HG03342 (cell line): ENCODE measurements at regions not wholly inside any gene's neighbourhood (a gene's known extent, or its start where the extent isn't known, plus 50 kb on each side); places are given as distances from the start of the nearest gene placed in this dataset.
"Not testable (repeated sequence)": the region's sequence is repeated elsewhere in the genome, so short reads cannot be mapped to it uniquely, and the experiment has no call there.

Source experiments
- ATAC-seq: cut with Tn5 transposase; IDR thresholded peaks from one replicate; pipeline ENCODE4 v1.9.1; 2021; ENCODE audit warnings: mild to moderate bottlenecking, moderate library complexity; ENCODE audit not compliant: unreplicated experiment

DNA sequence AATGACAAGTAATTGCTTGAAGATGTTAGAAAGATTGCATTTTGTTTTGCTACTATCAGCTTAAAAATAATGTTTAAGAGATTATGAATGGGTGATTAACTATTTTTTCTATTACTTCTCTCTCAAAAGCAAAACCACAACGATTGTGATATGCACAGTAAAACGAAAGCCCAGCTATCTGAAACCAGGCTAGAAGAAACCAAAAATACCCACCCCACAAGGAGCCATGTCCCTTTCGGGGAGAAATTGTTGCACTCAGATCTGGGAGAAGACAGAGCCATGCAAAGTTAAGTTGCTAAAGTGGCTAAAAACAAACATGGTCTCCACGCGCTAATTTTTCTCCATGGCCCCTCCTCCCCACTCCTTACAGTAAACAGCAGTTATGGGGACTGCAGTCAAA, 173.6 kb downstream of the RPS24 start:
- ATAC-seq: no peak

DNA sequence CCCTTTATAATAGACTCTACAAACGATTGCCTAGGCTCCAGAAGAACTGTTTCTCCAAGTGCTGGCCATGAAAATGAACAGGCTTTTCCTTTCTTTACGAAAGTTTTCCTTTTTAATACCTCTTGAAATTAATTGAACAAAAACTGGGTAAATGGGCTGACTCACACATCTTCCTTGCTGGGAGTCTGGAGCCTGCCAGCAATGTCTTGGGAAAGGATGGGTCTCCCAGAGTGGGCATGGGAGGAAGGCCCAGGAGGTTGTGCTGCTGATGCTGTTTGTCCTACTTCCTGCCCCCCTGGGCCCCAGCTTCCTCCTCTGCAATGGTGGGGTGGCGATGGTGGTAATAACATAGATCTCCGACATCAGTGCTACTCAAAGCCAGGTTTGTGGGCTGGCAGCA, 174.1 kb downstream of the RPS24 start:
- no peak for ATAC-seq

DNA sequence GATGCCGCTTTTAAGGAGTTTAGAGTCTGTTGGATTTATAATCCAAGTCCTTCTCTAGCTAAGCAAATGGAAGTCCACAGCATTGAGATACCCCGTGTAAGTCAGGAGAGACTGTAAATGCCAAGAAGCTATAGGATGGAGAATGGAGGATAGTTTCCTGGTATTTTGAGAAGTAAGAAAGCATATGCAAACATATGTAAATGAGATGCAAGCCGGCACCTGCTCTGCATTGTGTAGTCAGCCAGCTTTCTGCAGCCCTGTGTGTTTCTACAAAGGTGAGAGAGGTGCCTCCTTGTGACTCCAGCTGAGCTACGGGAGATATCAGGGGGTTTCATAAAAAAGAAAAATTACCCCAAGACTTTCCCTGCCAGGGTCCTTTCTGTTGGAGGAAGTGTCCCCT, 176.3 kb downstream of the RPS24 start:
- no peak for ATAC-seq

DNA sequence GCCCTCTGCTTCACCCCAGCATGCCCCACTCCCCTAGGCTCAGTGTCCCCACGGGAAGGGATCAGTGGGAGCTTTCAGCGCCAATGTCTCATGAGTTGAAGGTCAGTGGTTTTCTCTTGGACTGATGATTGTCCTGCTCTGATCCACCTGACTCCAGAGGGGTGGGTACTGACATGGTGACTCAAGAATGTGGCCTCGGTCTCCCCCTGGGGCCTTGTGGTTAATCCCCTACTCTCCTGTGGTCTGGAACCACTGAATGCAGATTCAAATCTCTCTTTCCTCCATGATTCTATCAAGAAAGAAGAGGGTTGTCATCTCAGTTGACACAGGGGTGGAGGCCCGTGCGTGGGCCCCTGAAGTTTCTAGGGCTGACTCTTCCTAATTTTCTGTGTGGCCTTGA, 176.9 kb downstream of the RPS24 start:
- no peak for ATAC-seq

DNA sequence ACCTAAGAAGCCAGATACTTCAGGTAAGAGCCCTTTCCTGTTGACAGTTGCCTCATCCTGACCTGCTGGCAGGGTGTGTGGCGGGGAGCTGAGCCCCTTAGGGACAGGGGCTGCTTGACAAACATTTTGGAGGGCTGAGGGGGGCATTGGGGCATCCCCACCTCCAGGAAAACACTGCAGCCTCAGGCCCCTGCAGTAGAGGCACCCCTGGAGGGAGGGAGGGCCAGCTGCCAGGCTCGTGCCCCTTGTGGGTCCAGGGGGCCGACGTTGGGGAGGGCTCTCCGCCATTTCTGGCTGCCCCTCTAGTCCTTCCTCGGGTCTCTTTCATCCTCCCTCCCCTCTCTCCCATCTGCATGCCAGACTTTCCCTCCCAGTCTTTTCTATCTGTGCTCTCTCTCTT, 177.3 kb downstream of the RPS24 start:
- ATAC-seq: no peak

GRCh38 chr10:78211561-78212051, 177.9 kb downstream of the RPS24 start:
- ATAC-seq: no peak

DNA sequence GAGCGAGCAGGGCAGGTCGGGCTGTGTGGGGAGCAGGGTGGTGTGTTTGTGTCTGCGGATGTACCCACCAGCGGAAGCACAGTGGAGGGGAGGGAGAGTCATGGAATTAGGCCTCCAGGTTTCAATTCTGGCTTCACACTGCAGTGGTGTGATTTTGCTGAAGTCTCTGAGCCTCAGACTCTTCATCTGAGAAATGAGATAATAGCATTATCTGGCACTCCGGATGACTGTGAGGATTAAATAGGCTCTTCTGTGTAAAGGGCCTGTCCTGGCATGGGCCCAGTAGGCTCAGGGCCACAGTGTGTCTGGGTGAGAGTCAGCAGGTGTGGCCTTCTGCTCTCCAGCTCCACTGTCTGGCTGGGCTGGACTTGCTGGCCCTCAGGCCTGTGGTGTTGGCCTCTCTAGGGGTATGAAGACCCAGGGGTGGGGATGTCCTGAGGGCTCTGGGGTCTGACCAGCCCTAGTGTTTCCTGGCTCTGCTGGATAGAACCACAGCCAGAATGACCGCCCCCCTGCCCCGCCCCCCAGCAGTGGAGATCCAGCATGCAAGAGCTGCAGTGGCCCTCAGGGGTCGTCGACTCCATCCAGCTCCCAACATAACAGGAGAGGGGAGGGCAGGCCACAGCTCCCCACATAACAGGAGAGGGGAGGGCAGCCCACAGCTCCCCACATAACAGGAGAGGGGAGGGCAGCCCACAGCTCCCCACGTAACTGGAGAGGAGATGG, 178.6 kb downstream of the RPS24 start:
- no peak for ATAC-seq

DNA sequence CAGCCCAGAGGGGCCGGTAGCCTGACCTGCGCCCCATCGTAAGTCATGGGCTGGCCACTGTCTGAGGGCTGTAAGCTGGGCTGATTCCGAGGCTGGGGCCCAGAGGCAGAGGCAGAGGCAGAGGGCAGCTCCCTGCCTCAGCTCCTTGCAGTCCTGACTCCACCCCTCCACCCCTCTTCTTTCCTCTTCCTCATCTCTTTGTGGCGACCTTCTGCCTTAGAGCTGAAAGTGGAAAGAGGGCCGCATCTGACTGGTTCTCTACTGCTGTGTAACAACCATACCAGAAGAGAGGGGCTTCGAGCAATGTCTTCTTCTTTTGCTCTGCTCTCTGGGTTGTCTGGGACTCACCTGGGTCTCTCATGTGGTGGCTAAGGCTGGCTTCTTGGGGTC, 179.1 kb downstream of the RPS24 start:
- ATAC-seq: no peak

DNA sequence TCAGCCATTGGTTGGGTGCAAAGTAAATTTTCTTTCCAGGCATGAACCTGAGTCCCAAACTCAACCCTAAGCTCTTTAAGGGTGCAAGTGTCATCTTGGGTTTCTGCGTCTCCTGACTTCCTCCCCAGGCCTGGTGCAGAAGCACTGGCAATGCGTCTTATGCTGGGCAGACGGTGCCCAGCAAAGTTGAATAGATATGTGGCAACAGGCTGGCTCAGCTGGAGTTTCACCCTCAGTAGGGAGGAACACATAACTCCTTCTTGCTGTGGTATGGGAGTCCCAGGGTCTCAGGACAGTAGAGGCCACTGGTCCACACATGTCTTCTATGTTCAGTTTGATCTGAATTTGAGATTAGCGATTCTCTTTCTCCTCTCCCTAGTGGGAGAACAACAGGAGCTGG, 181.3 kb downstream of the RPS24 start:
- no peak for ATAC-seq

DNA sequence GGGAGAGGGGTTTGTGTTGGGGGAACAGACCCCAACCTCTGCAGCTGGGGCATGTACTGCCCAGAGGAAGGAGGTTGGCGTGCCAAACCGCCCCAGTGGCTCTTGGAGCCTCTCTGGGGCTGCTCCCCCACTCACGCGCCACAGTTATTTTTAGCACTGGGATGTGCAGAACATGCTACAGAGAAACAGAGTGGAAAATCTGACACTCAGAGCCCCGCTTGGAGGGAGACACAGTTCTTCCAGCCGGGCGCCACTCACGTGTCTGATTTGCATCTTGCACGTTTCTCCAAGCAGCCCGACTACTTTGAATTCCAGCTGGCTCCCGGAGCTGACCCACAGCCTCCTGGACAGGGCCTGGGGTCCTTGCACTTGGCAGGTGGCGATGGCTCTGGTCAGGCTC, 182.0 kb downstream of the RPS24 start:
- no peak for ATAC-seq

GRCh38 chr10:78217336-78217735, 183.7 kb downstream of the RPS24 start:
- ATAC-seq: no peak

GRCh38 chr10:78218798-78219490, 185.3 kb downstream of the RPS24 start:
- ATAC-seq: no peak

DNA sequence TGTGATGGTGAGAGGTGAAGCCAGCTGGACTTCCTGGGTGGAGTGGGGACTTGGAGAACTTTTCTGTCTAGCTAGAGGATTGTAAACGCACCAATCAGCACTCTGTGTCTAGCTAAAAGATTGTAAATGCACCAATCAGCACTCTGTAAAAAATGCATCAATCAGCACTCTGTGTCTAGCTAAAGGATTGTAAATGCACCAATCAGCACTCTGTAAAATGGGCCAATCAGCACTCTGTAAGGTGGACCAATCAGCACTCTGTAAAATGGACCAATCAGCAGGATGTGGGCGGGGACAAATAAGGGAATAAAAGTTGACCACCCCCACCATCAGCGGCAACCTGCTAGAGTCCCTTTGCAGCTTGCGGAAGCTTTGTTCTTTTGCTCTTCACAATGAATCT, 185.9 kb downstream of the RPS24 start:
- not testable (repeated sequence) for ATAC-seq

- ATAC-seq: no peak
Measured at GRCh38 chr10:78220781-78221180, 187.1 kb downstream of the RPS24 start.

GRCh38 chr10:78222096-78222790, 188.6 kb downstream of the RPS24 start:
- no peak for ATAC-seq

DNA sequence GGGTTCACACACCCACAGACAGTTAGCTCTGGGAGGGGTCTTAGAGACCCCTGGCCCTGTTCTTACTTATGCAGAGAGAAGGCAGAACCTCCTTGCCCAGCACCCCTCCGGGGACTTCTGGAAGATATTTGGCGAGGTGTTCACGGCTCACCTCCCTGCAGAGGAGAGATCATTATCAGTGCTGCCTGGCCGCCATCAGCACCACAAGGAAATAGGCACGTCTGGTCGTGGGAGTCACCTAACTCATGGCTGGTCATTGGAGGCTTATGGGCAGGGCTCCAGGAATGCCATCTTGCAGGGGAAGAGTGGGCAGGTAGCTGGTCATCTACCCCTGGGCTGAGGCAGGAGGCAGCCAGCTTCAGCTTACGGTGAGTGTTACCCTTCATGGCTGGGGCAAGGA, 189.4 kb downstream of the RPS24 start:
- no peak for ATAC-seq

GRCh38 chr10:78224602-78225001, 190.9 kb downstream of the RPS24 start:
- ATAC-seq: no peak

- ATAC-seq: no peak
Measured at GRCh38 chr10:78225594-78225993, 191.9 kb downstream of the RPS24 start.

DNA sequence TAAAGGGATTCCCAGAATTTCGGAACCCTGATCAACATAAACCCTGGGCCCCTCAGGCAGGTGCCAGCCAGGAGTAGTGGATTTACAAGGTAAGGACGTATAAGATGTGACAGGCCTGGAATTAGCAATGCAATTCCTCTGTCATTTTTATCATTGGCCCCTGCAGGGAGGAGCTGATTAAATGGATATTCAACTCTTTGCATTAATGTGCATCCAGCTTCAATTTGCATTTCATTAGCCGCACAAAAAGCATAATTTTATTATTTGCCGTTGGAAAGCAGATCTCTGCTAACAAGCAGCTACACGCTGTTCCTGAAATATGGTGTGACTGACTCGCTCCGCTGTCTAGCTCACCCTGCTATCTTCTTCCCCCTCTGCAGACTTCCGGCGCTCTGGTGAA, 195.8 kb downstream of the RPS24 start:
- no peak for ATAC-seq

DNA sequence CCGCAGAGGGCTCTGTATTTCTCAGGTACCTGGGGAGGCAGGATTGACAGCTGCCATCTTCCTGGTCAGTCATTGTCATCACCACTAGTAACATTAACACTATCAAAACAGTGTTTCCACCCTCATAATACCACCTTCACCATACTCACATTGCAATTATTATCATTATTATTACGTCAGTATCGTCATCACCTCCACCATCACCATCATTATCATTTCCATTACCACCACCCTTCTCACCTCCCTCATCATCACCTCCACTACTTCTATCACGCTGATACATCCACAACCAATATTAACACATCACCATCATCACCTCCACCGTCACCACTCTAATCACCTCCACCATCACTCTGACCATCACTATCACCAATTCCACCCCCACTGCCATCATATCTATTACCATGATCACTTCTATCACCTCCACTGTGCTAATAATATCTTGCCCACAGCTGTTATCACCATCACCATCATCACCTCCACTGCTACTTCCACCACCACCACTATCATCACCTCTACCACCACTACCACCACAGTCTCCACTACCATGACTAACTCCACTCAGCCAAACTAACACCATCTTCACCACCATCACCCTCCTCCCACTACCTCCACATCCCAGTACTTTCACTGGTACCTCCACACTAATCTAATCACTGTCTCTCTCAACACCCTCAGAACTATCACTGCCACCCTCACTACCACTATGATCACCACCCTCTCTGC, 196.4 kb downstream of the RPS24 start:
- no peak for ATAC-seq

DNA sequence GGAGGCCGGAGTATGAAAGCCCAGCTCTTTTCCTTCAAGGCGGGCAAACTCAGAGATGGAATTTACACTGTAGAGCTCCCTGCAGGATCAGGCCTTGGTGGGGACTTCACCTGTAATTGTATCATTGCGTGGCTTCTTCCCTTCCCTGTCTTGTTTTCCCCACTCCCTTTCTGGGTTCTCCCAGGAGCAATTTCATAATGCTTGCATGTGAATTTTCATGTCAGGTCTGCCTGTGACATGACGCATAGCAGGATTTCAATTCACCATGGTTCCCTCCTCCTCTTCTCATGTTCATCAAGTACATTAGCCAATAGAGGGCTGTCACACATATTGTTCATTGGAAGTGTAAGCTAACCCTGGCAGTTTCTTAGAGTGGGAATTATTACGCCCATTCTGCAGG, 197.7 kb downstream of the RPS24 start:
- ATAC-seq: no peak
